Stimulated activated naive CD4-positive, alpha-beta T cell (primary cell): ENCODE measurements at regions not wholly inside any gene's neighbourhood (a gene's known extent, or its start where the extent isn't known, plus 50 kb on each side); places are given as distances from the start of the nearest gene placed in this dataset.

ENCODE experiments used
- DNase-seq, 6 experiments: peaks; one replicate each; lab custom pipeline; 2025; lab: John Stamatoyannopoulos, UW

GRCh38 chr12:48409938-48410337 lies 59.2 kb upstream of the ZNF641 start:
- peak in 4 of 6 experiments; percentile 2 to 60 (median 38) for DNase-seq

DNA sequence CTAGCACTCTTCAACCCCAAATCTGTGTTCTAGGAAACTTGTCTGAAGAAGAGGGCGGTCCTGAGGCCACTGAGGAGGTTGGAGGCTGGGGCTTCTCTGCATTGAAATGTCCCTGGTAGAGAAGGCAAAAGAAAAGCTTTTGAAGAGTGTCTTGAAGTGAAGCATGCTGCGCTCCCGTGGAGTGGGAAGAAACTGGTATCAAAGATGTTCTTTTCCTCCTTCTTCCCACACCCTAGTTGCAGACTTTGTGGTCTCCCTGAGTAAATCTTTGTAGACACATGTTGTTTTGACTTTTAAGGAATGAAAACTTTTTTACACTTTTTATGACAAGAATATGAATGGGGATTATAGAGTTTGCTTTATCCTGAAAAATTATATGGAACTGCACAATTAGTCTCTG lies 59.0 kb upstream of the ANP32D start:
- DNase-seq = no peak

- DNase-seq = no peak
Measured at GRCh38 chr12:48414021-48414420, 58.3 kb upstream of the ANP32D start.

DNA sequence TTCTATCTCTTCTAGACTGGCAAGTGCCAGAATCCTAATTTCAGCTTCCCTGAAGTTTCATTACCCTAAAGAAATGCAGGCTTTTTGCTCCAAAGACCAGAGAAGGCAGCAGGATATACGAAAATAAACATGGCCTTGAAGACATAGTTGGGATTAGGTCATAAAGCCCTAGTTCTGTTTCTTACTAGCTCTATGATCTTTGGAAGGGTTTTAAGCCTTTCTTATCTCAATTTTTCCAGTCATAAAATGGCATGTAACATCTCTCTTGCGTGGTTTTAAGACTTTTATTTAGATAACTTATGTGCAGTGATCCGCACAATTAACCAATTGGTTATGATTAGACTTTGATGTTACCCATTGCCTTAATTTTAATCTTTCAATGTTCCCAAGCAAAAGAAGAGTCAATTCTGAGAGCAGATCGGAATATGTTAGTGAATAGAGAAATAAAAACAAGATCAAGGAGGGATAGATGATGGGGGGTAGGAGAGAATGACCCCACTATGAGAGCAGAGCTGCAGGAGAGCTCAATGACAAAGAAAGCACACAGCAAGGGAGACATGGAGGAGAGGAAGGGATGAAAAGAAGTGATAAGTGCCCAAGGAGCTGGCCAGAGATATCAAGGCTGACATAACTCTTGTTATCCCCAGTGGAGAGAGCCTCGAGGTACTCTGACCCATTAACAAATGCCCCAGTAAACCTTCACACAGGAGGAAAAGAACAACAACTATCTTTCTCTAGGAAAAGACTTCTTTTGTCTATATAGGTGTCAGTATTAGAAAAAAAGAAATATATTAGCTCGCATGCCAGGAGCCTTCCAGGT lies 53.0 kb upstream of the ANP32D start:
- DNase-seq = no peak

GRCh38 chr12:48420039-48420775 lies 52.2 kb upstream of the ANP32D start:
- DNase-seq = no peak

- DNase-seq = no peak
Measured at GRCh38 chr12:48422060-48422459, 50.3 kb upstream of the ANP32D start.
